GM23248 (cell line): ENCODE measurements at regions not wholly inside any gene's neighbourhood (a gene's known extent, or its start where the extent isn't known, plus 50 kb on each side); places are given as distances from the start of the nearest gene placed in this dataset.

Source experiments
- DNase-seq: peaks from one replicate; pipeline ENCODE4 v3.0.0-alpha.2; 2015
- H2AFZ ChIP-seq: fragments of 200-600 bp; sonication (generic); 2 replicates; pipeline ENCODE4 v1.6.1; 2016; ENCODE audit warnings: antibody characterized with exemption
- H3F3A ChIP-seq: fragments of 200-600 bp; sonication (generic); 2 replicates; pipeline ENCODE4 v1.6.1; 2016; ENCODE audit warnings: mild to moderate bottlenecking, antibody characterized with exemption, mixed run types; ENCODE audit not compliant: insufficient read depth
- H3K27ac ChIP-seq: fragments of 200-600 bp; sonication (generic); 2 replicates; pipeline ENCODE4 v1.5.1; 2016; ENCODE audit warnings: mild to moderate bottlenecking
- H3K27me3 ChIP-seq: fragments of 200-600 bp; sonication (generic); replicated peaks from 2 replicates; pipeline ENCODE4 v1.6.1; 2016; ENCODE audit warnings: mild to moderate bottlenecking; ENCODE audit not compliant: insufficient read depth
- H3K36me3 ChIP-seq: fragments of 200-600 bp; sonication (generic); 2 replicates; pipeline ENCODE4 v1.6.1; 2016; ENCODE audit warnings: low read depth, mild to moderate bottlenecking
- H3K4me1 ChIP-seq: fragments of 200-600 bp; sonication (generic); 2 replicates; pipeline ENCODE4 v1.6.1; 2016; ENCODE audit warnings: mild to moderate bottlenecking; ENCODE audit not compliant: insufficient read depth
- H3K4me2 ChIP-seq: fragments of 200-600 bp; sonication (generic); one replicate; pipeline ENCODE4 v1.6.1; 2016; ENCODE audit warnings: mild to moderate bottlenecking; ENCODE audit not compliant: unreplicated experiment
- H3K4me3 ChIP-seq: fragments of 200-600 bp; sonication (generic); 2 replicates; pipeline ENCODE4 v1.5.1; 2016; ENCODE audit warnings: mild to moderate bottlenecking
- H3K79me2 ChIP-seq: fragments of 200-600 bp; sonication (generic); 2 replicates; pipeline ENCODE4 v1.6.1; 2016; ENCODE audit warnings: mild to moderate bottlenecking; ENCODE audit not compliant: insufficient read depth
- H3K9ac ChIP-seq: fragments of 200-600 bp; sonication (generic); 2 replicates; pipeline ENCODE4 v1.6.1; 2016; ENCODE audit warnings: mild to moderate bottlenecking
- H3K9me2 ChIP-seq: fragments of 200-600 bp; sonication (generic); 2 replicates; pipeline ENCODE4 v1.6.1; 2016; ENCODE audit warnings: mixed run types, mild to moderate bottlenecking, moderate library complexity; ENCODE audit not compliant: insufficient read depth
- H3K9me3 ChIP-seq: fragments of 200-600 bp; sonication (generic); one replicate; pipeline ENCODE4 v1.6.1; 2017; ENCODE audit warnings: low read depth
- H4K20me1 ChIP-seq: fragments of 200-600 bp; sonication (generic); 2 replicates; pipeline ENCODE4 v1.6.0; 2016; ENCODE audit not compliant: insufficient read depth
- EZH2 ChIP-seq: fragments of 200-600 bp; sonication (generic); IDR thresholded peaks from 2 replicates; pipeline ENCODE4 v1.6.1; 2018; ENCODE audit warnings: antibody characterized with exemption, mild to moderate bottlenecking; ENCODE audit not compliant: insufficient read depth, poor library complexity, severe bottlenecking
- EZH2phosphoT487 ChIP-seq: fragments of 200-600 bp; sonication (generic); IDR thresholded peaks from 2 replicates; pipeline ENCODE4 v1.6.1; 2018; ENCODE audit warnings: antibody characterized with exemption, moderate library complexity, mild to moderate bottlenecking, low read depth; ENCODE audit not compliant: insufficient read depth
- WGBS, 2 experiments: methylation state at CpG; one replicate each; pipeline ENCODE4 v1.1.6; 2015 to 2017; ENCODE audit warnings: low lambda C conversion rate in 2 of 2, low coverage in 1 of 2; ENCODE audit errors: missing lambda C conversion rate in 2 of 2; 5-methylcytosine and 5-hydroxymethylcytosine counted together
- in situ Hi-C: fragments of 300-500 bp; cut with MboI; formaldehyde crosslinking; loops from 2 replicates; pipeline ENCODE4 v1.15.0; 2020

- H3F3A ChIP-seq: no peaks in the 10 kb centered on the region
- H3K4me2 ChIP-seq: no peak overlapping the region
- H2AFZ ChIP-seq: no peak overlapping the region
- H3K4me1 ChIP-seq: no peaks in the 10 kb centered on the region
- no peaks in the 10 kb centered on the region for H3K9me3 ChIP-seq
- TF ChIP-seq EZH2: no peak
- no peak for TF ChIP-seq EZH2phosphoT487
- DNase-seq: no peak
- WGBS, 2 experiments: 24 to 31% methylated on average over 3 of the region's 3 CpGs
- no peak overlapping the region for H3K4me3 ChIP-seq
- H3K36me3 ChIP-seq: no peaks in the 10 kb centered on the region
- H3K27ac ChIP-seq: no peak overlapping the region
- no peaks in the 10 kb centered on the region for H4K20me1 ChIP-seq
- no peaks in the 10 kb centered on the region for H3K27me3 ChIP-seq
- in situ Hi-C loops: no loop called here
- no peaks in the 10 kb centered on the region for H3K79me2 ChIP-seq
- no peak overlapping the region for H3K9ac ChIP-seq
- H3K9me2 ChIP-seq: no peaks in the 10 kb centered on the region
Measured at GRCh38 chr6:23308166-23308565, 738.8 kb downstream of the HDGFL1 start.

DNA sequence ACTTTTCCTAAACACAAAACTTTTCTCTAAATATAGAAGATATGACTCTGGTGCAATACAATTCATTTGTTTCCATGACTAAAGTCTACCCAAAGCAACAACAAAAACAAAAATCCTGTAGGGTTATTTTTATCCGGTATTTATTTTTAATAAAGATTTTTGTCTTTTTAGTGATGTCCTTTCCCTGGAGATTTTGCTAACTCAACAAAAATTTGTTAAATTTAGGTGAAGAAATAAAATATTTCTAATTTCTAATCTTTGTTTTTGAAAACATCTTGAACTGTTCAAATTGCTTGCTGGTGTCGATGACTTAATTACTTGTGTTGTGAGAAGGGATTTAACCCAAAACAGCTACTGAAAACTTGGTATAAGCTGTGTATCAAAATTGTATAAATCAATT lies 741.8 kb downstream of the HDGFL1 start:
- no peaks in the 10 kb centered on the region for H3K36me3 ChIP-seq
- DNase-seq: no peak
- 3 to 5% methylated on average over 2 of the region's 2 CpGs for WGBS, 2 experiments
- H3K4me1 ChIP-seq: no peaks in the 10 kb centered on the region
- H3K4me3 ChIP-seq: no peak overlapping the region
- no peak overlapping the region for H2AFZ ChIP-seq
- H3K27me3 ChIP-seq: no peaks in the 10 kb centered on the region
- no peaks in the 10 kb centered on the region for H4K20me1 ChIP-seq
- no peak overlapping the region for H3K9ac ChIP-seq
- H3K4me2 ChIP-seq: no peak overlapping the region
- no peaks in the 10 kb centered on the region for H3F3A ChIP-seq
- no peaks in the 10 kb centered on the region for H3K9me2 ChIP-seq
- TF ChIP-seq EZH2phosphoT487: no peak
- TF ChIP-seq EZH2: no peak
- no peaks in the 10 kb centered on the region for H3K79me2 ChIP-seq
- no peaks in the 10 kb centered on the region for H3K9me3 ChIP-seq
- in situ Hi-C loops: no loop called here
- no peak overlapping the region for H3K27ac ChIP-seq

DNA sequence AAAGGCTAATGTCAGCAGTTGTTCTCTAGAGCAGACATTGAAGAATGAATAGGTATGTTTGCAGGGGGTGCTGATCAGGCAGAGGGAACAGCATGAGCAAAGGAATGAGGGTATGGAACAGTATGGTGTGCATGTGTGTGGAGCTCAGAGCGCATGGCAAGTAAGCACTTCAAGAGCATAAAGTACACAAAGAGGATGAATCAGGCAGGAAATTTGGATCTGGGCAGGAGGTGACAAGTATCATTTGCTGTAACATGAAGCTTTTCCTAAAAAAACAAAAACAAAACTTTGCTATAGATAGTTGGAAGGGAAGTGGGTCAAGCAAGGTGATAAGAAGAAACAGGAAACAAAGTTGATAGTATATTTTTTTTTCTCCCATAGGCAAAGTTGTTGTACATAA lies 746.8 kb downstream of the HDGFL1 start:
- Histone ChIP-seq H4K20me1 (no peaks in the 10 kb centered on the region), H3F3A (no peaks in the 10 kb centered on the region), H3K4me1 (no peaks in the 10 kb centered on the region), H3K9me2 (no peaks in the 10 kb centered on the region), H3K4me3 (no peak overlapping the region), H3K4me2 (no peak overlapping the region), H3K79me2 (no peaks in the 10 kb centered on the region), H3K36me3 (no peaks in the 10 kb centered on the region), H3K9ac (no peak overlapping the region), H3K27ac (no peak overlapping the region), H3K27me3 (no peaks in the 10 kb centered on the region), H3K9me3 (no peaks in the 10 kb centered on the region), H2AFZ (no peak overlapping the region)
- in situ Hi-C loops: no loop called here
- TF ChIP-seq EZH2phosphoT487: no peak
- TF ChIP-seq EZH2: no peak
- no peak for DNase-seq
- 69 to 79% methylated on average over 1 of the region's 1 CpG for WGBS, 2 experiments

DNA sequence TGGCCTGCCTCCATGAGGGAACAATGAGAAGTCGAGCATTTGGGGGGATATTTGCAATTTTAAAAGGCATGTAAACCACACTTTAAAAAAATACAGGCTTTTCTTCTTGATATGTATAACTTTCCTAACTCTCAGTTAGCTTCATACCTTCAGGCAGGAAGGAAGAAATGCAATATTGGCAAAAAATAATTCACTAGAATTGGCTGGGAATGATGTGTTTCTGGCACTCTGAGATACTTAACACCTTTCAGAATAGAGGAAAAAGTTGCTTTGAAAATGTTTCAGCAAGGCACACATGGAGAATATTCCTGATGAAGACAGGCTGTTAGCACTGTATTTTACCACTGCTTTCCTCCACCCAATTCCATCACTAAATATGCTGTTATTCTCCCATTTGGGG lies 747.6 kb downstream of the HDGFL1 start:
- no peaks in the 10 kb centered on the region for H3K27me3 ChIP-seq
- 5 to 10% methylated on average over 1 of the region's 1 CpG for WGBS, 2 experiments
- no peaks in the 10 kb centered on the region for H3F3A ChIP-seq
- H3K79me2 ChIP-seq: no peaks in the 10 kb centered on the region
- no peak overlapping the region for H3K4me3 ChIP-seq
- DNase-seq: no peak
- in situ Hi-C loops: no loop called here
- no peak overlapping the region for H3K4me2 ChIP-seq
- H4K20me1 ChIP-seq: no peaks in the 10 kb centered on the region
- no peaks in the 10 kb centered on the region for H3K9me2 ChIP-seq
- H3K27ac ChIP-seq: no peak overlapping the region
- TF ChIP-seq EZH2phosphoT487 (no peak), EZH2 (no peak)
- H3K9ac ChIP-seq: no peak overlapping the region
- no peak overlapping the region for H2AFZ ChIP-seq
- H3K9me3 ChIP-seq: no peaks in the 10 kb centered on the region
- no peaks in the 10 kb centered on the region for H3K36me3 ChIP-seq
- no peaks in the 10 kb centered on the region for H3K4me1 ChIP-seq

GRCh38 chr6:23319582-23319981 lies 750.2 kb downstream of the HDGFL1 start:
- 63 to 68% methylated on average over 3 of the region's 3 CpGs for WGBS, 2 experiments
- no peak overlapping the region for H2AFZ ChIP-seq
- DNase-seq: no peak
- no peaks in the 10 kb centered on the region for H3F3A ChIP-seq
- H3K9ac ChIP-seq: no peak overlapping the region
- no peaks in the 10 kb centered on the region for H3K79me2 ChIP-seq
- no peaks in the 10 kb centered on the region for H3K4me1 ChIP-seq
- H3K9me3 ChIP-seq: no peaks in the 10 kb centered on the region
- no peak overlapping the region for H3K27ac ChIP-seq
- no peaks in the 10 kb centered on the region for H3K9me2 ChIP-seq
- no peaks in the 10 kb centered on the region for H3K36me3 ChIP-seq
- no peak overlapping the region for H3K4me2 ChIP-seq
- H3K27me3 ChIP-seq: no peaks in the 10 kb centered on the region
- no peaks in the 10 kb centered on the region for H4K20me1 ChIP-seq
- in situ Hi-C loops: no loop called here
- no peak overlapping the region for H3K4me3 ChIP-seq
- TF ChIP-seq EZH2: no peak
- no peak for TF ChIP-seq EZH2phosphoT487
